Renal cortex interstitium (tissue), 11 donors: ENCODE measurements at regions not wholly inside any gene's neighbourhood (a gene's known extent, or its start where the extent isn't known, plus 50 kb on each side); places are given as distances from the start of the nearest gene placed in this dataset.

Source experiments
- DNase-seq, 11 donors: peaks; one replicate each; pipeline ENCODE4 v3.0.0-alpha.2; 2013; ENCODE audit warnings: low read depth in 9 of 11, low spot score in 4 of 11; ENCODE audit errors: extremely low read depth in 1 of 11

GRCh38 chr1:193957556-193958095 is 771.2 kb upstream of the B3GALT2 start:
- no peak for DNase-seq

GRCh38 chr1:193952778-193953374 is 766.5 kb upstream of the B3GALT2 start:
- DNase-seq: no peak

- no peak for DNase-seq
Observed at GRCh38 chr1:193951984-193952383, 765.6 kb upstream of the B3GALT2 start.

GRCh38 chr1:193944454-193944853 is 758.0 kb upstream of the B3GALT2 start:
- no peak for DNase-seq

- no peak for DNase-seq
Observed at GRCh38 chr1:193940176-193940575, 753.8 kb upstream of the B3GALT2 start.

- DNase-seq: no peak
Observed at GRCh38 chr1:193939585-193939984, 753.2 kb upstream of the B3GALT2 start.

GRCh38 chr1:193937308-193937707 is 750.9 kb upstream of the B3GALT2 start:
- no peak for DNase-seq

- no peak for DNase-seq
Observed at GRCh38 chr1:193932979-193933378, 746.6 kb upstream of the B3GALT2 start.

- DNase-seq: peak in 5 of 11 donors; percentile 1 to 32 (median 18)
Observed at GRCh38 chr1:193931356-193931755, 744.9 kb upstream of the B3GALT2 start.

- no peak for DNase-seq
Observed at GRCh38 chr1:193929374-193930033, 743.1 kb upstream of the B3GALT2 start.

GRCh38 chr1:193927550-193927949 is 741.1 kb upstream of the B3GALT2 start:
- no peak for DNase-seq

- no peak for DNase-seq
Observed at GRCh38 chr1:193926956-193927355, 740.5 kb upstream of the B3GALT2 start.

- DNase-seq: no peak
Observed at GRCh38 chr1:193919827-193920226, 733.4 kb upstream of the B3GALT2 start.

GRCh38 chr1:193916452-193916851 is 730.0 kb upstream of the B3GALT2 start:
- DNase-seq: no peak

GRCh38 chr1:193914871-193915270 is 728.5 kb upstream of the B3GALT2 start:
- DNase-seq: no peak

GRCh38 chr1:193909406-193910082 is 723.1 kb upstream of the B3GALT2 start:
- DNase-seq: no peak

GRCh38 chr1:193905288-193906085 is 719.1 kb upstream of the B3GALT2 start:
- no peak for DNase-seq

GRCh38 chr1:193891788-193892187 is 705.4 kb upstream of the B3GALT2 start:
- no peak for DNase-seq

- no peak for DNase-seq
Observed at GRCh38 chr1:193890935-193891334, 704.5 kb upstream of the B3GALT2 start.
